22Rv1 (cell line): ENCODE measurements at regions not wholly inside any gene's neighbourhood (a gene's known extent, or its start where the extent isn't known, plus 50 kb on each side); places are given as distances from the start of the nearest gene placed in this dataset.

Experiments used
- CTCF ChIP-seq: fragments of 450-650 bp; IDR thresholded peaks from 2 replicates; pipeline ENCODE4 v1.5.1; 2017; ENCODE audit warnings: mild to moderate bottlenecking
- ZFX ChIP-seq: fragments of 450-650 bp; IDR thresholded peaks from 2 replicates; pipeline ENCODE4 v1.6.1; 2017; ENCODE audit warnings: antibody characterized with exemption, borderline replicate concordance

GRCh38 chr4:93947286-93947685 is 118.7 kb downstream of the ATOH1 start:
- no peak for TF ChIP-seq CTCF
- TF ChIP-seq ZFX = no peak
